GM18499 (cell line): ENCODE measurements at regions not wholly inside any gene's neighbourhood (a gene's known extent, or its start where the extent isn't known, plus 50 kb on each side); places are given as distances from the start of the nearest gene placed in this dataset.
"Not testable (repeated sequence)": the region's sequence is repeated elsewhere in the genome, so short reads cannot be mapped to it uniquely, and the experiment has no call there.

Experiments used
- ATAC-seq: cut with Tn5 transposase; IDR thresholded peaks from one replicate; pipeline ENCODE4 v1.9.1; 2021; ENCODE audit warnings: moderate number of reproducible peaks; ENCODE audit not compliant: insufficient read depth, unreplicated experiment

- ATAC-seq: no peak
Observed at GRCh38 chr3:8286749-8287148, 214.9 kb upstream of the LMCD1 start.

GRCh38 chr3:8290611-8291010 lies 211.0 kb upstream of the LMCD1 start:
- no peak for ATAC-seq

- ATAC-seq: no peak
Observed at GRCh38 chr3:8296461-8296860, 205.2 kb upstream of the LMCD1 start.

GRCh38 chr3:8298021-8298954 lies 203.3 kb upstream of the LMCD1 start:
- no peak for ATAC-seq

GRCh38 chr3:8301977-8302735 lies 199.5 kb upstream of the LMCD1 start:
- no peak for ATAC-seq

- ATAC-seq: no peak
Observed at GRCh38 chr3:8303466-8303865, 198.2 kb upstream of the LMCD1 start.

- no peak for ATAC-seq
Observed at GRCh38 chr3:8305371-8305770, 196.3 kb upstream of the LMCD1 start.

GRCh38 chr3:8307545-8308110 lies 194.0 kb upstream of the LMCD1 start:
- no peak for ATAC-seq

GRCh38 chr3:8311321-8311720 lies 190.3 kb upstream of the LMCD1 start:
- ATAC-seq: no peak

GRCh38 chr3:8312685-8313084 lies 188.9 kb upstream of the LMCD1 start:
- no peak for ATAC-seq

- ATAC-seq: no peak
Observed at GRCh38 chr3:8313560-8314267, 187.9 kb upstream of the LMCD1 start.

- not testable (repeated sequence) for ATAC-seq
Observed at GRCh38 chr3:8315526-8315925, 186.1 kb upstream of the LMCD1 start.

GRCh38 chr3:8317661-8318649 lies 183.7 kb upstream of the LMCD1 start:
- ATAC-seq: no peak

- no peak for ATAC-seq
Observed at GRCh38 chr3:8319935-8320634, 181.5 kb upstream of the LMCD1 start.

GRCh38 chr3:8320711-8321458 lies 180.7 kb upstream of the LMCD1 start:
- no peak for ATAC-seq

- ATAC-seq: no peak
Observed at GRCh38 chr3:8324747-8325146, 176.9 kb upstream of the LMCD1 start.

GRCh38 chr3:8325306-8325705 lies 176.3 kb upstream of the LMCD1 start:
- ATAC-seq: no peak

- ATAC-seq: not testable (repeated sequence)
Observed at GRCh38 chr3:8325833-8326232, 175.8 kb upstream of the LMCD1 start.
